LNCaP clone FGC (cell line): ENCODE measurements at regions not wholly inside any gene's neighbourhood (a gene's known extent, or its start where the extent isn't known, plus 50 kb on each side); places are given as distances from the start of the nearest gene placed in this dataset.

Experiments
- DNase-seq: peaks from one replicate; pipeline ENCODE4 v3.0.0-alpha.2; 2011; ENCODE audit warnings: low read depth
- H3K4me3 ChIP-seq: 2 replicates; pipeline ENCODE4 v1.5.1; 2011; ENCODE audit warnings: mild to moderate bottlenecking, low read depth, low read length, control low read depth
- TF ChIP-seq, protein P1 (sequence below): IDR thresholded peaks from 2 replicates; pipeline ENCODE4 v1.5.1; 2012; ENCODE audit warnings: mild to moderate bottlenecking; ENCODE audit not compliant: control insufficient read depth, insufficient read depth; ENCODE audit errors: extremely low read depth

DNA sequence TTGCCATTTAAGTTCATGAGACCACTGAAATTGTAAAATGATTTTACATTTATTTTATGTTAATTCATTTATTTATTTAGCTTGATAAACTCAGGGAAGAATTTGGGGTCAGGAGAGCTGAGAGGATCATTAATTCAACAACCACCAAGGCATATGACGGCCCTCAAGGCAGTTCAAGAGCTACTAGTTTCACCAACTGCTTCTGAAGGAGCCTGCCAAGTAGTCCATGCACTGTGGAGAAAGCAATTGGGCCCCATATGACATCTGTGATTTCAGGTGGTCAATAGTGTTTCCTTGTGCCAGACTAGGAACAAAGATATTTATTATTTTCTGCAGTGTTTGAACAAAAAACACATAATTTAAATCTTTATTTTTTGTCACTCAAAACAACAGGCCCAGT, 236.4 kb downstream of the CASP12 start:
- no peak overlapping the region for H3K4me3 ChIP-seq
- TF ChIP-seq, protein P1, sequence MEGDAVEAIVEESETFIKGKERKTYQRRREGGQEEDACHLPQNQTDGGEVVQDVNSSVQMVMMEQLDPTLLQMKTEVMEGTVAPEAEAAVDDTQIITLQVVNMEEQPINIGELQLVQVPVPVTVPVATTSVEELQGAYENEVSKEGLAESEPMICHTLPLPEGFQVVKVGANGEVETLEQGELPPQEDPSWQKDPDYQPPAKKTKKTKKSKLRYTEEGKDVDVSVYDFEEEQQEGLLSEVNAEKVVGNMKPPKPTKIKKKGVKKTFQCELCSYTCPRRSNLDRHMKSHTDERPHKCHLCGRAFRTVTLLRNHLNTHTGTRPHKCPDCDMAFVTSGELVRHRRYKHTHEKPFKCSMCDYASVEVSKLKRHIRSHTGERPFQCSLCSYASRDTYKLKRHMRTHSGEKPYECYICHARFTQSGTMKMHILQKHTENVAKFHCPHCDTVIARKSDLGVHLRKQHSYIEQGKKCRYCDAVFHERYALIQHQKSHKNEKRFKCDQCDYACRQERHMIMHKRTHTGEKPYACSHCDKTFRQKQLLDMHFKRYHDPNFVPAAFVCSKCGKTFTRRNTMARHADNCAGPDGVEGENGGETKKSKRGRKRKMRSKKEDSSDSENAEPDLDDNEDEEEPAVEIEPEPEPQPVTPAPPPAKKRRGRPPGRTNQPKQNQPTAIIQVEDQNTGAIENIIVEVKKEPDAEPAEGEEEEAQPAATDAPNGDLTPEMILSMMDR = no peak
- no peak for DNase-seq

DNA sequence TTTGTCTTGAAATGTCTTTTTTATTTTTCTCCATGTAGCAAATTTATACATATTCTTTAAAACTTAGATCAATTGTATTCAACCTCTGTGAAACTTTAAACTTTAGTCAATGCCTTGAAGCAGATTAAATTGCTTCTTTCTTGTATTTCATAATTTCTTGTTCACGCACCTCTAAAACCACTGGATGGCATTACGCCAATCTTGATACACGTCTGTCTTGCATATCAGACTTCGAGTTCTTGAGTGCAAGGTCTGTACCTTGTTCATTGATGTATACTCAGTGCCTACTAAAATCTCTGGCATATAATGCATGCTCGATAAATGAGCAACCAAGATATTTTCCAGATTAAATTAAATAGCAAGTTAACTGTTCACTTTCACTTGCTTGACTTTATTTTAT, 236.8 kb downstream of the CASP12 start:
- no peak overlapping the region for H3K4me3 ChIP-seq
- TF ChIP-seq, protein P1 = no peak
- no peak for DNase-seq

DNA sequence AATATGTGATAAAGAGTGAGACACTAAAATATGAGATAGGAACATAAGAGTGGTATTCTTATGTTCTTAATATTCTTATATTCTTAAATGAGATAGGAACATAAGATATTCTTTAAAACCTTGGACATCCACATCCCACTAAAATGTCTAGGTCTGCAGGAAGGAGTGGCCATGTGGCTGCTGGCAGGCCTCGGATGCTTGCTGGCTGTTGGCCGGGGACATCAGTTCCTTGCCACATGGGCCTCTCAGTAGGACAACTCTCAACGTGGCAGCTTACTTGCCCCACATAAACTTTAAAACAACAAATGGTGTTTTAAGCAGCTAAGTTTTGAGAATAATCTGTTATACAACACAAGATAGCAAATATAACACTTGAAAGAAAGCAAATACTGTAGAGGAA, 240.1 kb downstream of the CASP12 start:
- H3K4me3 ChIP-seq = no peak overlapping the region
- TF ChIP-seq, protein P1 = no peak
- no peak for DNase-seq

DNA sequence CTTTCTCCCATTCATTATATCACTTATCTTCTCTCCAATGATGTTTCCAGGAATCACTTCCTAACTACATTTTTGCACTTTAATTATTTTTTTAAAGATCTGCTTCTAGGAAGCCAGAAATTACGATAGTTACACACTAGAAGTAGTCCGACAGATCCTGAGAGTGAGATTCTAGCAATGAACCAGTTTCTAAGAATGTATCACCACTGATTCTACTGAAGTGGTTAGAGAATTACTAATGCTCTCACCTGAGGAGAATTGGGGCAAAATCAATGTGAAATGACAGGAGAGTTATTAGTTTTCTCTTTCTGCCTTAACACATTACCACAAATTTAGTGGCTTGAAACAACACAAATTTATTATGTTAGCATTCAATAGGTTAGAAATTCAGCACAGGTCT, 241.2 kb downstream of the CASP12 start:
- DNase-seq = no peak
- TF ChIP-seq, protein P1 = no peak
- H3K4me3 ChIP-seq = no peak overlapping the region

DNA sequence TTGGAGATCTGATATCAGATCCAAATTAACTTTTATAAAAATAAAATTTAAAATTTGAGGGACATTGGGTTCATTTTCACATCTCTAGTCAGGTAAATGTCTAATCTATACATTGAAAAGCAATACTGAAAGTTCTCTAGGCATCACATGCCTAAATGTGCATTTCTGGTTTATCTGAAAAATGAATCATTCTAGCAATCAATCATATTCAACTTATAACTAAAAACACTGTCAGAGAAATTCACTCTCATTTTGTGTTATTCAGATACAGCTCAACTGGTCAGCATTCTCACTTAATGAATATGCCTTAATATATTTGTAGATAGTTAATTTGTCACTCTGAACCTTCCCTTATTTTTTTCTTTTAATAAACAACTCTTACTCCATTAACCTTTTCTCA, 243.2 kb downstream of the CASP12 start:
- TF ChIP-seq, protein P1 = no peak
- no peak overlapping the region for H3K4me3 ChIP-seq
- DNase-seq = no peak

DNA sequence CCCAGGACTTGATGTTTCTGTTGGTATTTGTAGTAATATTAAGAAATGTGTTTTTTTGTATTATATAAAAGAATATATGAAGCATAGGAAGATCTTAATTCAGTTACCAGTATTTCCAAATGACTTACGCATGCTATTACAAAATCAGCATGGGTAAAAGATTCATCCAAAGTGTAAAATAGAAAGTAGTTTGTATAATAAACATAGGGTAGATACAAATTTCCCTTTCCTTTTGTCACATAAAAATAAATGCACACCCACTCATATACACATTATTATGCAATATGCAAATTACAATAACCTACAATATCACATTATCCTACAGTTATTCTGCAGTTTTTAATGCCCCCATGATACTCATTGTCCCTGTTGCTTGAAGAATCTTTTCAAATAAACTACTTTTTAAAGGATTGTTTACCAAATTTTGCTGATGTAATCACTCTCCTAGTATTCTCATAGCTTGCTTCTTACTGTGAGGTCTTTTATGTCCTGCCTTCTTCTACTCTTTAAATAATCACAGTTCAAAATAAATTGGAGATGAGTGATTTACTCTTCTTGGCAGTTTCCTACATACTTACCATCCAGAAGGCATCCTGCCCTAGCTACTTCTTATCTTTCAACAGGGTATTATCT, 244.0 kb downstream of the CASP12 start:
- TF ChIP-seq, protein P1 = no peak
- no peak for DNase-seq
- no peak overlapping the region for H3K4me3 ChIP-seq

DNA sequence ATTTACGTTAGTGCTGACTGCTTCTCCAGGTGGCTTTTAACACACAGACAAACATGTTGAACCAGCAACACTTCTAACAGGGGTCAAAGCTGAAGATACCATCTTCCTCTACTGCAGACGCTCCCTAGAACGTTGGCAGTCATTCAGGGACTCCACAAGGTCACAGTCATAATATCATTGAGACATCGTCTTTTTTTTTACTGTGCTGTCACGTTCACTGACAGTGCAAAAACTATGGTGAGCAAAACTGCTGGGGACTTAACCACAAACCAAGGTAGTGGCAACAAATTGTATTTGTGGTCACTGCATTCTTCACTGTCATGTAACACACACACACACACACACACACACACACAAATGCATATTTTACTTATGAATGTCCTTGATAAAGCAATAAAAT, 244.9 kb downstream of the CASP12 start:
- DNase-seq = no peak
- TF ChIP-seq, protein P1 = no peak
- no peak overlapping the region for H3K4me3 ChIP-seq
